ENCODE measurements at regions not wholly inside any gene's neighbourhood (a gene's known extent, or its start where the extent isn't known, plus 50 kb on each side); places are given as distances from the start of the nearest gene placed in this dataset.

DNA sequence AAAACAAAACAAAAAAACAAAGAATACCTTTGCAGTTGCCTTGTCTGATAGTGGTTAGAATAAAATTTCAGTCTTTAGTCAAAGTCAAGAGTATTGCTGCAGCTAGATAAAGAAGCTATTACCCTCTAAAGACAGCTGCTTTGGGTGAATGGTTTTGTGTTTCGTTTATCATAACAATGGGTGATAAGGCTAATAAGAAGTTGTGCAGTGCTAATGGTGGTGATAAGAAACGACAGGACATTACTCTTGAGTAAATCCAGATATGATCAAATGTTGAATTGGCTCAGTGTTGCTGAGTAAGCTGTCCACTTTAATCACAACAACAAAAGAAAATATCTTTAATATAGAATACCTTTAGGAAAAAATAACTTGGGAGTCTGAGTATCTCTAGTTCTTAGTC lies 1825.3 kb downstream of the SLITRK5 start:
- TF ChIP-seq, protein P1, sequence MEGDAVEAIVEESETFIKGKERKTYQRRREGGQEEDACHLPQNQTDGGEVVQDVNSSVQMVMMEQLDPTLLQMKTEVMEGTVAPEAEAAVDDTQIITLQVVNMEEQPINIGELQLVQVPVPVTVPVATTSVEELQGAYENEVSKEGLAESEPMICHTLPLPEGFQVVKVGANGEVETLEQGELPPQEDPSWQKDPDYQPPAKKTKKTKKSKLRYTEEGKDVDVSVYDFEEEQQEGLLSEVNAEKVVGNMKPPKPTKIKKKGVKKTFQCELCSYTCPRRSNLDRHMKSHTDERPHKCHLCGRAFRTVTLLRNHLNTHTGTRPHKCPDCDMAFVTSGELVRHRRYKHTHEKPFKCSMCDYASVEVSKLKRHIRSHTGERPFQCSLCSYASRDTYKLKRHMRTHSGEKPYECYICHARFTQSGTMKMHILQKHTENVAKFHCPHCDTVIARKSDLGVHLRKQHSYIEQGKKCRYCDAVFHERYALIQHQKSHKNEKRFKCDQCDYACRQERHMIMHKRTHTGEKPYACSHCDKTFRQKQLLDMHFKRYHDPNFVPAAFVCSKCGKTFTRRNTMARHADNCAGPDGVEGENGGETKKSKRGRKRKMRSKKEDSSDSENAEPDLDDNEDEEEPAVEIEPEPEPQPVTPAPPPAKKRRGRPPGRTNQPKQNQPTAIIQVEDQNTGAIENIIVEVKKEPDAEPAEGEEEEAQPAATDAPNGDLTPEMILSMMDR (IDR thresholded peaks at IDR 0.05 in 2 of 3, conservative IDR thresholded peaks at IDR 0.05 in 1 of 3; ENCODE audit: borderline replicate concordance in 1 of 3, insufficient read depth in 1 of 3, low read depth in 2 of 3, low read length in 2 of 3) = no peak
- TF ChIP-seq CEBPB (IDR thresholded peaks at IDR 0.05; ENCODE audit: low read depth) (no peak), CBX3 (IDR thresholded peaks at IDR 0.05; ENCODE audit: low read depth) (no peak), EZH2 (IDR thresholded peaks at IDR 0.05) (no peak), POLR2AphosphoS5 (IDR thresholded peaks at IDR 0.05; ENCODE audit: low read depth, low read length) (no peak), POLR2A (IDR thresholded peaks at IDR 0.05; ENCODE audit: borderline replicate concordance, extremely low read depth, insufficient read depth, insufficient read length) (no peak)

All from HCT116 (cell line).